Ishikawa (cell line): ENCODE measurements at regions not wholly inside any gene's neighbourhood (a gene's known extent, or its start where the extent isn't known, plus 50 kb on each side); places are given as distances from the start of the nearest gene placed in this dataset.

Experiments
- CEBPB ChIP-seq: IDR thresholded peaks from 2 replicates; pipeline ENCODE4 v1.6.1; 2012
- CREB1 ChIP-seq: IDR thresholded peaks from 2 replicates; pipeline ENCODE4 v1.6.1; 2012; ENCODE audit warnings: low read depth
- EGR1 ChIP-seq: IDR thresholded peaks from 2 replicates; pipeline ENCODE4 v1.6.1; 2012
- EP300 ChIP-seq: IDR thresholded peaks from 2 replicates; pipeline ENCODE4 v1.6.1; 2012; ENCODE audit warnings: borderline replicate concordance
- FOXM1 ChIP-seq: IDR thresholded peaks from 2 replicates; pipeline ENCODE4 v1.6.1; 2012; ENCODE audit warnings: low read depth, borderline replicate concordance
- MAX ChIP-seq: IDR thresholded peaks from 2 replicates; pipeline ENCODE4 v1.6.1; 2012
- NFIC ChIP-seq: IDR thresholded peaks from 2 replicates; pipeline ENCODE4 v1.6.1; 2012
- RAD21 ChIP-seq: IDR thresholded peaks from 2 replicates; pipeline ENCODE4 v1.6.1; 2012; ENCODE audit warnings: low read depth
- REST ChIP-seq: IDR thresholded peaks from 2 replicates; pipeline ENCODE4 v1.6.1; 2012; ENCODE audit warnings: low read depth, mild to moderate bottlenecking
- TAF1 ChIP-seq: IDR thresholded peaks from 2 replicates; pipeline ENCODE4 v1.6.1; 2012; ENCODE audit warnings: low read depth, mild to moderate bottlenecking
- TCF12 ChIP-seq: IDR thresholded peaks from 2 replicates; pipeline ENCODE4 v1.6.1; 2012; ENCODE audit warnings: low read depth
- TEAD4 ChIP-seq: IDR thresholded peaks from 2 replicates; pipeline ENCODE4 v1.6.1; 2012
- USF1 ChIP-seq: IDR thresholded peaks from 2 replicates; pipeline ENCODE4 v1.6.1; 2012
- YY1 ChIP-seq: IDR thresholded peaks from 2 replicates; pipeline ENCODE4 v1.6.1; 2012; ENCODE audit warnings: low read depth
- ZBTB7A ChIP-seq: IDR thresholded peaks from 2 replicates; pipeline ENCODE4 v1.6.1; 2012; ENCODE audit warnings: low read depth

GRCh38 chr5:123949807-123950340, 437.9 kb downstream of the CSNK1G3 start:
- no peak for TF ChIP-seq CREB1
- no peak for TF ChIP-seq MAX
- no peak for TF ChIP-seq FOXM1
- TF ChIP-seq EGR1, result no peak

DNA sequence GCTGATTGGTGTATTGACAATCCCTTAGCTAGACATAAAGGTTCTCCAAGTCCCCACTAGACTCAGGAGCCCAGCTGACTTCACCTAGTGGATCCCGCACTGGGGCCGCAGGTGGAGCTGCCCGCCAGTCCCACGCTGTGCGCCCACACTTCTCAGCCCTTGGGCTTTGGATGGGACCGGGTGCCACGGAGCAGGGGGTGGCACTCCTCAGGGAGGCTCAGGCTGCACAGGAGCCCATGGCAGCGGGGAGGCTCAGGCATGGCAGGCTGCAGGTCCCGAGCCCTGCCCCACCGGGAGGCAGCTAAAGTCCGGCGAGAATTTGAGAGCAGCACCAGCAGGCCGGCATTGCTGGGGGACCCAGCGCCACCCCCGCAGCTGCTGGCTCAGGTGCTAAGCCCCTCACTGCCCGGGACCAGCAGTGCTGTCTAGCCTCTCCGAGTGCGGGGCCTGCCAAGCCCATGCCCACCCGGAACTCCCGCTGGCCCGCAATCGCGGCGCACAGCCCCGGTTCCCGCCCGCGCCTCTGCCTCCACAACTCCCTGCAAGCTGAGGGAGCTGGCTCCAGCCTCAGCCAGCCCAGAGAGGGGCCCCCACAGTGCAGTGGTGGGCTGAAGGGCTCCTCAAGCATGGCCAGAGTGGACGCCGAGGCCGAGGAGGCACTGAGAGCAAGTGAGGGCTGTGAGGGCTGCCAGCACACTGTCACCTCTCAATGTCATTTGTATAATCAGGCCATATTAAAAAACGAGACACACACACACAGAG, 437.2 kb downstream of the CSNK1G3 start:
- no peak for TF ChIP-seq EP300

- TF ChIP-seq USF1 (no peak), YY1 (no peak), MAX (no peak), FOXM1 (no peak), REST (no peak), NFIC (no peak), ZBTB7A (no peak), TAF1 (no peak), CREB1 (no peak), TEAD4 (no peak), EP300 (no peak), RAD21 (no peak), EGR1 (no peak)
Observed at GRCh38 chr5:123947797-123948196, 435.8 kb downstream of the CSNK1G3 start.

GRCh38 chr5:123945548-123945947, 433.6 kb downstream of the CSNK1G3 start:
- no peak for TF ChIP-seq USF1
- TF ChIP-seq YY1, result no peak
- no peak for TF ChIP-seq ZBTB7A

DNA sequence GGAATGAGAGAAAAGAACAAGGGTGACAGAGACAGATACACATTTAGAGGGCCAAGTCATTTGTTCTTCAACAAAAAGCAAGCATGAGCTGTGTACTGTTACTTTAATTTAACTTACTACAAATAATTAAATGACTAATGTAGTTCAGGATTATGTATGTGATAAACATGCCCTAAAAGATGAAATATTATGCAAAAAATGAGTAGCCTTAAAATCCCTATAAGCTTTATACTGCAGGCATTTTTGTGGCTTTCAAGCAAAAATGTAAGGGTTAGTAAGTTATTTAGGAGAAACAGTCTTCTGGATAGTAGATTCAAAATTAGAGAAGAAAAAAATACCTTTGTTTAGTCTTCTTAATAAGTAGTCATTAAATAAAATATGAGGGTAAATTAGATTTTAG, 431.2 kb downstream of the CSNK1G3 start:
- TF ChIP-seq CEBPB (no peak), ZBTB7A (no peak), TCF12 (no peak), FOXM1 (no peak), TAF1 (no peak), EGR1 (no peak), USF1 (no peak), EP300 (no peak), TEAD4 (no peak), NFIC (no peak), YY1 (no peak), CREB1 (no peak), MAX (no peak), REST (no peak), RAD21 (no peak)

DNA sequence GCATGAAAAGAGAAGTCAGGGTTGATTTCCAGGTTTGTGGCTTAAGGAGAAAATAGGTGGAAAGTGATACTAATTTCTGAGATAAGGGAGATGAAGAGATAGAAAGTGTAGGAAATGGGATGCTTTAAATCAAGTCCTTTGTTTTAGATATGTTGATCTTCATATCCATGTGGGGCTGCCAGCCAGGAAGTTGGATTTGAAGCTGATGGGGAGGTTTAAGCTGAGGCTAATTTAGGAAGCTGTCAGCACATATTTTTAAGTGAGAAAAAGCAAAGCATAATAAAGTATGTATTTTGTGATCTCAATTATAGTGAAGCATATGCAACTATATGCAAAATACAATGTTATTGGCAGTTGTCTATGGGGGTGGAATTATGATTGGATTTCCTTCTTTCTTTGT, 428.4 kb downstream of the CSNK1G3 start:
- TF ChIP-seq TAF1 (no peak), REST (no peak), TCF12 (no peak), USF1 (no peak), TEAD4 (no peak), EP300 (no peak), RAD21 (no peak), ZBTB7A (no peak), FOXM1 (no peak), YY1 (no peak), MAX (no peak), CREB1 (no peak)
